ENCODE measurements at regions not wholly inside any gene's neighbourhood (a gene's known extent, or its start where the extent isn't known, plus 50 kb on each side); places are given as distances from the start of the nearest gene placed in this dataset.

- no peaks in the 10 kb centered on the region for H3K4me1 Mint-ChIP-seq
- H3K9ac ChIP-seq (ENCODE audit: extremely low read depth, low read length, poor library complexity, severe bottlenecking): no peak overlapping the region
- H3K36me3 Mint-ChIP-seq (ENCODE audit: low read depth): no peaks in the 10 kb centered on the region
- no peaks in the 10 kb centered on the region for H3K36me3 ChIP-seq (ENCODE audit: control insufficient read depth, insufficient read depth, low read length)
- no peaks in the 10 kb centered on the region for H3K4me1 ChIP-seq (ENCODE audit: control insufficient read depth, insufficient read depth, low read length)
- H3K4me3 ChIP-seq (ENCODE audit: low read length): no peak overlapping the region
- H3K9me3 ChIP-seq (ENCODE audit: control insufficient read depth, low read length): peaks cover 11% of the 10 kb centered on the region
- no peak for DNase-seq
- H3K27me3 Mint-ChIP-seq (ENCODE audit: insufficient read depth): no peaks in the 10 kb centered on the region
- TF ChIP-seq, protein P1, sequence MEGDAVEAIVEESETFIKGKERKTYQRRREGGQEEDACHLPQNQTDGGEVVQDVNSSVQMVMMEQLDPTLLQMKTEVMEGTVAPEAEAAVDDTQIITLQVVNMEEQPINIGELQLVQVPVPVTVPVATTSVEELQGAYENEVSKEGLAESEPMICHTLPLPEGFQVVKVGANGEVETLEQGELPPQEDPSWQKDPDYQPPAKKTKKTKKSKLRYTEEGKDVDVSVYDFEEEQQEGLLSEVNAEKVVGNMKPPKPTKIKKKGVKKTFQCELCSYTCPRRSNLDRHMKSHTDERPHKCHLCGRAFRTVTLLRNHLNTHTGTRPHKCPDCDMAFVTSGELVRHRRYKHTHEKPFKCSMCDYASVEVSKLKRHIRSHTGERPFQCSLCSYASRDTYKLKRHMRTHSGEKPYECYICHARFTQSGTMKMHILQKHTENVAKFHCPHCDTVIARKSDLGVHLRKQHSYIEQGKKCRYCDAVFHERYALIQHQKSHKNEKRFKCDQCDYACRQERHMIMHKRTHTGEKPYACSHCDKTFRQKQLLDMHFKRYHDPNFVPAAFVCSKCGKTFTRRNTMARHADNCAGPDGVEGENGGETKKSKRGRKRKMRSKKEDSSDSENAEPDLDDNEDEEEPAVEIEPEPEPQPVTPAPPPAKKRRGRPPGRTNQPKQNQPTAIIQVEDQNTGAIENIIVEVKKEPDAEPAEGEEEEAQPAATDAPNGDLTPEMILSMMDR (conservative IDR thresholded peaks at IDR 0.05): no peak
- no peak overlapping the region for H3K4me3 Mint-ChIP-seq
- 89 to 96% methylated on average over 3 of the region's 3 CpGs for WGBS, 2 experiments (ENCODE audit: insufficient coverage in 1 of 2, insufficient read length in 1 of 2)
- H3K27ac ChIP-seq (ENCODE audit: low read depth, low read length): no peak overlapping the region
- H3K9me3 Mint-ChIP-seq: peaks cover 10% of the 10 kb centered on the region
- no peak overlapping the region for H3K27ac Mint-ChIP-seq
- H3K27me3 ChIP-seq (ENCODE audit: control insufficient read depth, insufficient read depth, low read length, poor library complexity, severe bottlenecking): no peaks in the 10 kb centered on the region
These were observed 498.6 kb downstream of the EBF1 start for GRCh38 chr5:158601118-158601517.

DNA sequence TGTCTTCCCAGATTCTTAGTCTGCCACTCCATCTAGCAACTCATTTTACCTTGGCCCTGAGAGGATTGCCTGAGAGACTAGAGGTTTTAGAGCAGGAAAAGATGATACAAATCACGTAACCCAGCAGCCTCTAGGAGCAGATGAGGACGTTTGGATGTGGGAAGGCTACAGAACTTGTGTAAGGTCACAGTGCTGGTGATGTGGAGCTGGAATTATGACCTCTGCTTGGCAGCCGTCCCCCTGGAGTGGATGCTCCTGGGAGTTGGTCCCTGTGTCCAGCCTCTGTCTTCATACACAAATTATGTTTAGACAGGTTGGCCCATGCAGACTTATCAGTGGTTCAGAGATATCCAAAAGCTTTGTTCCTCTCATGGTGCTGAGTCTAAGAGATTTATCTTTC, 499.0 kb downstream of the EBF1 start:
- no peaks in the 10 kb centered on the region for H3K27me3 ChIP-seq (ENCODE audit: control insufficient read depth, insufficient read depth, low read length, poor library complexity, severe bottlenecking)
- Mint-ChIP-seq H3K27me3 (ENCODE audit: insufficient read depth) (no peaks in the 10 kb centered on the region), H3K9me3 (peaks cover 10% of the 10 kb centered on the region), H3K36me3 (ENCODE audit: low read depth) (no peaks in the 10 kb centered on the region), H3K4me1 (no peaks in the 10 kb centered on the region), H3K27ac (no peak overlapping the region), H3K4me3 (no peak overlapping the region)
- TF ChIP-seq, protein P1 (conservative IDR thresholded peaks at IDR 0.05): no peak
- 83 to 84% methylated on average over 2 to 3 of the region's 3 CpGs for WGBS, 2 experiments (ENCODE audit: insufficient coverage in 1 of 2, insufficient read length in 1 of 2)
- H3K9ac ChIP-seq (ENCODE audit: extremely low read depth, low read length, poor library complexity, severe bottlenecking): no peak overlapping the region
- H3K4me1 ChIP-seq (ENCODE audit: control insufficient read depth, insufficient read depth, low read length): no peaks in the 10 kb centered on the region
- H3K9me3 ChIP-seq (ENCODE audit: control insufficient read depth, low read length): peaks cover 11% of the 10 kb centered on the region
- no peak overlapping the region for H3K27ac ChIP-seq (ENCODE audit: low read depth, low read length)
- H3K4me3 ChIP-seq (ENCODE audit: low read length): no peak overlapping the region
- no peak for DNase-seq
- H3K36me3 ChIP-seq (ENCODE audit: control insufficient read depth, insufficient read depth, low read length): no peaks in the 10 kb centered on the region

DNA sequence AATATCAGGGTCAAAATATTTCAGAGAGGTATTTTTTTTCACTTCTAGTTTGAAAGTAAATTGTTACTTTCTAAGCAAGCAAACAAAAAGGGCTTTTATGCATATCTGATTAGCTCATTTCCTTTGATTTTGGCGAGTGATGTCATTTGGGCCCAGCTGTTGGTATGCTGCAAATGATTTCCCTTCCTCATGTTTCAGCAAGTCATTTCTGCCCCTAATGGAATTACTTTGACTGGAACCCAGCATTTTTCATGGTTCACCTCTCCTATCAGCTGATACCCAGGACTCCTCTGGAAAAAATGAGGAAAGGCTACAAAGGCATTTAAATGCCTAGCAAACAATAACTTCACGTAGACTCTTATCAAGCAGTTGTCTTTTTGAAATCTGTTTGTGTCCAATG, 500.6 kb downstream of the EBF1 start:
- Mint-ChIP-seq H3K9me3 (peaks cover 10% of the 10 kb centered on the region), H3K27me3 (ENCODE audit: insufficient read depth) (no peaks in the 10 kb centered on the region), H3K4me1 (no peaks in the 10 kb centered on the region), H3K27ac (no peak overlapping the region), H3K36me3 (ENCODE audit: low read depth) (no peaks in the 10 kb centered on the region), H3K4me3 (no peak overlapping the region)
- DNase-seq: no peak
- H3K4me1 ChIP-seq (ENCODE audit: control insufficient read depth, insufficient read depth, low read length): no peaks in the 10 kb centered on the region
- H3K9ac ChIP-seq (ENCODE audit: extremely low read depth, low read length, poor library complexity, severe bottlenecking): no peak overlapping the region
- H3K4me3 ChIP-seq (ENCODE audit: low read length): no peak overlapping the region
- WGBS, 2 experiments (ENCODE audit: insufficient coverage in 1 of 2, insufficient read length in 1 of 2): 83 to 90% methylated on average over 2 of the region's 2 CpGs
- H3K9me3 ChIP-seq (ENCODE audit: control insufficient read depth, low read length): peaks cover 11% of the 10 kb centered on the region
- TF ChIP-seq, protein P1 (conservative IDR thresholded peaks at IDR 0.05): no peak
- no peak overlapping the region for H3K27ac ChIP-seq (ENCODE audit: low read depth, low read length)
- no peaks in the 10 kb centered on the region for H3K27me3 ChIP-seq (ENCODE audit: control insufficient read depth, insufficient read depth, low read length, poor library complexity, severe bottlenecking)
- H3K36me3 ChIP-seq (ENCODE audit: control insufficient read depth, insufficient read depth, low read length): no peaks in the 10 kb centered on the region

All from endodermal cell (in vitro differentiated cells).